Adrenal gland (tissue), 9 donors: ENCODE measurements at regions not wholly inside any gene's neighbourhood (a gene's known extent, or its start where the extent isn't known, plus 50 kb on each side); places are given as distances from the start of the nearest gene placed in this dataset.

Source experiments
- DNase-seq, 7 donors: peaks; one replicate each; pipeline ENCODE4 v3.0.0-alpha.2; 2019 to 2020
- H3K27ac ChIP-seq, 5 donors: fragments of 200-600 bp; sonication (generic) in 4 of 5; 1 replicate in 3 of 5; 2 replicates in 2 of 5; pipeline versions ENCODE4 v1.5.1 to v1.8.0; 2016 to 2020; ENCODE audit warnings: mild to moderate bottlenecking in 1 of 5
- H3K27me3 ChIP-seq: fragments of 200-600 bp; 2 replicates; pipeline ENCODE4 v1.8.0; 2021
- H3K36me3 ChIP-seq, 2 donors: fragments of 200-600 bp; replicated peaks in 1 of 2; 1 replicate in 1 of 2; 2 replicates in 1 of 2; pipeline versions ENCODE4 v1.5.1 to v1.8.0; 2018 to 2022
- H3K4me1 ChIP-seq, 2 donors: fragments of 200-600 bp; replicated peaks in 1 of 2; 1 replicate in 1 of 2; 2 replicates in 1 of 2; pipeline versions ENCODE4 v1.5.1 to v1.8.0; 2018 to 2021
- H3K4me3 ChIP-seq, 4 donors: fragments of 200-600 bp; sonication (generic) in 3 of 4; one replicate each; pipeline ENCODE4 v1.5.1; 2016 to 2018
- H3K9me3 ChIP-seq, 3 donors: fragments of 200-600 bp; sonication (generic) in 1 of 3; replicated peaks in 1 of 3; 1 replicate in 2 of 3; 2 replicates in 1 of 3; pipeline versions ENCODE4 v1.5.1 to v1.8.0; 2016 to 2021
- CTCF ChIP-seq, 6 experiments: fragments of 450-650 bp in 4 of 6; fragments of 200-600 bp in 2 of 6; sonication (generic) in 1 of 6; IDR thresholded peaks; 1 replicate in 5 of 6; 2 replicates in 1 of 6; pipeline versions ENCODE4 v1.5.1 to v1.8.0; 2016 to 2021; ENCODE audit warnings: antibody characterized with exemption in 6 of 6, mild to moderate bottlenecking in 2 of 6, moderate library complexity in 1 of 6
- POLR2A ChIP-seq, 2 donors: fragments of 450-650 bp; IDR thresholded peaks; one replicate each; pipeline ENCODE4 v1.6.1; 2017; ENCODE audit warnings: antibody characterized with exemption in 2 of 2, mild to moderate bottlenecking in 2 of 2, moderate library complexity in 1 of 2
- WGBS, 4 donors: extraction: QIAGEN DNeasy Blood & Tissue Kit in 2 of 4; methylation state at CpG; one replicate each; pipeline versions ENCODE4 v1.1.5 to v1.1.7; 2013 to 2017; 5-methylcytosine and 5-hydroxymethylcytosine counted together
- intact Hi-C, 2 donors: fragments of 100-400 bp; cut with DNase I; formaldehyde crosslinking; loops; one replicate each; pipeline versions ENCODE4 v1.14.1 to v1.15.0; 2022 to 2023
- donor health status: healthy with polysubstance abuse.
- donor health status: Bipolar disorder and iron deficiency.
- donor health status: DM: yes; HTN: yes; CAD: no.
- donor health status: DM: no; HTN: no; CAD: no.
- donor health status: DM: no; HTN: no; CAD: no.

- Histone ChIP-seq H3K4me3 (no peak overlapping the region), H3K9me3 (no peaks in the 10 kb centered on the region), H3K27me3 (no peaks in the 10 kb centered on the region), H3K36me3 (no peaks in the 10 kb centered on the region), H3K27ac (no peak overlapping the region), H3K4me1 (peaks cover 5 to 31% of the 10 kb centered on the region in 2 donors)
- DNase-seq, result no peak
- 17 to 35% (median 30%) methylated on average over 1 of the region's 1 CpG for WGBS, 4 donors
- TF ChIP-seq POLR2A (IDR thresholded peaks at IDR 0.05) (no peak), CTCF (IDR thresholded peaks at IDR 0.05) (no peak)
- intact Hi-C loops, result no loop called here
These were observed 277.7 kb upstream of the PTGER4 start for GRCh38 chr5:40402007-40402364.

GRCh38 chr5:40401284-40402006 lies 278.3 kb upstream of the PTGER4 start:
- no peak overlapping the region for H3K27ac ChIP-seq
- 35 to 53% (median 50%) methylated on average over 4 of the region's 4 CpGs for WGBS, 4 donors
- peaks cover 5 to 26% of the 10 kb centered on the region in 2 donors for H3K4me1 ChIP-seq
- H3K9me3 ChIP-seq, result no peaks in the 10 kb centered on the region
- H3K36me3 ChIP-seq, result no peaks in the 10 kb centered on the region
- no peak for DNase-seq
- no peaks in the 10 kb centered on the region for H3K27me3 ChIP-seq
- H3K4me3 ChIP-seq, result no peak overlapping the region
- TF ChIP-seq POLR2A (IDR thresholded peaks at IDR 0.05), result no peak
- no peak for TF ChIP-seq CTCF (IDR thresholded peaks at IDR 0.05)
- intact Hi-C loops, result no loop called here

- H3K36me3 ChIP-seq, result no peaks in the 10 kb centered on the region
These were observed 279.5 kb upstream of the PTGER4 start for GRCh38 chr5:40400245-40400644.

GRCh38 chr5:40399349-40399748 lies 280.4 kb upstream of the PTGER4 start:
- Histone ChIP-seq H3K4me1 (peaks cover 2 to 5% of the 10 kb centered on the region in 2 donors), H3K27me3 (no peaks in the 10 kb centered on the region), H3K4me3 (no peak overlapping the region), H3K9me3 (no peaks in the 10 kb centered on the region), H3K27ac (no peak overlapping the region), H3K36me3 (no peaks in the 10 kb centered on the region)
- TF ChIP-seq CTCF (IDR thresholded peaks at IDR 0.05) (no peak), POLR2A (IDR thresholded peaks at IDR 0.05) (no peak)
- WGBS, 4 donors, result 54 to 86% (median 73%) methylated on average over 1 of the region's 1 CpG
- intact Hi-C loops, result no loop called here
- DNase-seq, result no peak

More at GRCh38 chr5:40400245-40400644, 279.5 kb upstream of the PTGER4 start:
- no peak for TF ChIP-seq POLR2A (IDR thresholded peaks at IDR 0.05)
- no peak for TF ChIP-seq CTCF (IDR thresholded peaks at IDR 0.05)
- Histone ChIP-seq H3K27ac (no peak overlapping the region), H3K4me1 (peaks cover 5 to 14% of the 10 kb centered on the region in 2 donors), H3K4me3 (no peak overlapping the region), H3K27me3 (no peaks in the 10 kb centered on the region), H3K9me3 (no peaks in the 10 kb centered on the region)
- no peak for DNase-seq
- 61 to 69% (median 66%) methylated on average over 1 of the region's 1 CpG for WGBS, 4 donors
- intact Hi-C loops, result no loop called here
